Ishikawa (cell line): ENCODE measurements at regions not wholly inside any gene's neighbourhood (a gene's known extent, or its start where the extent isn't known, plus 50 kb on each side); places are given as distances from the start of the nearest gene placed in this dataset.

Source experiments
- CEBPB ChIP-seq: IDR thresholded peaks from 2 replicates; pipeline ENCODE4 v1.6.1; 2012
- EGR1 ChIP-seq: IDR thresholded peaks from 2 replicates; pipeline ENCODE4 v1.6.1; 2012
- EP300 ChIP-seq: IDR thresholded peaks from 2 replicates; pipeline ENCODE4 v1.6.1; 2012; ENCODE audit warnings: borderline replicate concordance
- NFIC ChIP-seq: IDR thresholded peaks from 2 replicates; pipeline ENCODE4 v1.6.1; 2012
- TCF12 ChIP-seq: IDR thresholded peaks from 2 replicates; pipeline ENCODE4 v1.6.1; 2012; ENCODE audit warnings: low read depth
- ZBTB7A ChIP-seq: IDR thresholded peaks from 2 replicates; pipeline ENCODE4 v1.6.1; 2012; ENCODE audit warnings: low read depth
- TF ChIP-seq, protein P1 (sequence below): IDR thresholded peaks from 2 replicates; pipeline ENCODE4 v1.6.1; 2012; ENCODE audit warnings: low read depth, mild to moderate bottlenecking

- TF ChIP-seq NFIC (no peak), TCF12 (no peak), EP300 (no peak), ZBTB7A (no peak), EGR1 (no peak), CEBPB (no peak)
- TF ChIP-seq, protein P1, sequence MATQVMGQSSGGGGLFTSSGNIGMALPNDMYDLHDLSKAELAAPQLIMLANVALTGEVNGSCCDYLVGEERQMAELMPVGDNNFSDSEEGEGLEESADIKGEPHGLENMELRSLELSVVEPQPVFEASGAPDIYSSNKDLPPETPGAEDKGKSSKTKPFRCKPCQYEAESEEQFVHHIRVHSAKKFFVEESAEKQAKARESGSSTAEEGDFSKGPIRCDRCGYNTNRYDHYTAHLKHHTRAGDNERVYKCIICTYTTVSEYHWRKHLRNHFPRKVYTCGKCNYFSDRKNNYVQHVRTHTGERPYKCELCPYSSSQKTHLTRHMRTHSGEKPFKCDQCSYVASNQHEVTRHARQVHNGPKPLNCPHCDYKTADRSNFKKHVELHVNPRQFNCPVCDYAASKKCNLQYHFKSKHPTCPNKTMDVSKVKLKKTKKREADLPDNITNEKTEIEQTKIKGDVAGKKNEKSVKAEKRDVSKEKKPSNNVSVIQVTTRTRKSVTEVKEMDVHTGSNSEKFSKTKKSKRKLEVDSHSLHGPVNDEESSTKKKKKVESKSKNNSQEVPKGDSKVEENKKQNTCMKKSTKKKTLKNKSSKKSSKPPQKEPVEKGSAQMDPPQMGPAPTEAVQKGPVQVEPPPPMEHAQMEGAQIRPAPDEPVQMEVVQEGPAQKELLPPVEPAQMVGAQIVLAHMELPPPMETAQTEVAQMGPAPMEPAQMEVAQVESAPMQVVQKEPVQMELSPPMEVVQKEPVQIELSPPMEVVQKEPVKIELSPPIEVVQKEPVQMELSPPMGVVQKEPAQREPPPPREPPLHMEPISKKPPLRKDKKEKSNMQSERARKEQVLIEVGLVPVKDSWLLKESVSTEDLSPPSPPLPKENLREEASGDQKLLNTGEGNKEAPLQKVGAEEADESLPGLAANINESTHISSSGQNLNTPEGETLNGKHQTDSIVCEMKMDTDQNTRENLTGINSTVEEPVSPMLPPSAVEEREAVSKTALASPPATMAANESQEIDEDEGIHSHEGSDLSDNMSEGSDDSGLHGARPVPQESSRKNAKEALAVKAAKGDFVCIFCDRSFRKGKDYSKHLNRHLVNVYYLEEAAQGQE: no peak
Measured at GRCh38 chr1:30267856-30268255, 455.5 kb downstream of the MATN1 start.
